Liver (tissue), 3 donors: ENCODE measurements at regions not wholly inside any gene's neighbourhood (a gene's known extent, or its start where the extent isn't known, plus 50 kb on each side); places are given as distances from the start of the nearest gene placed in this dataset.

Experiments used
- EGR1 ChIP-seq, 2 donors: IDR thresholded peaks; 2 replicates each; pipeline ENCODE4 v1.6.1; 2016 to 2018; ENCODE audit warnings: antibody characterized with exemption in 2 of 2, low read depth in 2 of 2
- FOXA1 ChIP-seq: IDR thresholded peaks from 2 replicates; pipeline ENCODE4 v1.6.1; 2016; ENCODE audit warnings: antibody characterized with exemption
- GABPA ChIP-seq, 2 donors: IDR thresholded peaks in 1 of 2; conservative IDR thresholded peaks in 1 of 2; 2 replicates each; pipeline ENCODE4 v1.6.1; 2016; ENCODE audit warnings: antibody characterized with exemption in 2 of 2, mild to moderate bottlenecking in 1 of 2, moderate library complexity in 1 of 2
- HNF4A ChIP-seq, 2 donors: conservative IDR thresholded peaks; 2 replicates each; pipeline ENCODE4 v1.6.1; 2016; ENCODE audit warnings: antibody characterized with exemption in 2 of 2, mild to moderate bottlenecking in 2 of 2
- JUND ChIP-seq, 2 donors: IDR thresholded peaks; 2 replicates each; pipeline ENCODE4 v1.6.1; 2016; ENCODE audit warnings: antibody characterized with exemption in 2 of 2
- RAD21 ChIP-seq, 2 donors: IDR thresholded peaks; 2 replicates each; pipeline ENCODE4 v1.6.1; 2016; ENCODE audit warnings: antibody characterized with exemption in 2 of 2, mild to moderate bottlenecking in 2 of 2
- RXRA ChIP-seq, 2 donors: IDR thresholded peaks; 2 replicates each; pipeline ENCODE4 v1.6.1; 2017 to 2018; ENCODE audit warnings: antibody characterized with exemption in 2 of 2, mild to moderate bottlenecking in 1 of 2
- TAF1 ChIP-seq: conservative IDR thresholded peaks from 2 replicates; pipeline ENCODE4 v1.6.1; 2016; ENCODE audit warnings: antibody characterized with exemption, mild to moderate bottlenecking
- YY1 ChIP-seq: IDR thresholded peaks from 2 replicates; pipeline ENCODE4 v1.6.1; 2016; ENCODE audit warnings: antibody characterized with exemption, mild to moderate bottlenecking
- TF ChIP-seq, protein P1 (sequence below): fragments of 150-350 bp; IDR thresholded peaks from 2 replicates; pipeline ENCODE4 v1.5.1; 2017; ENCODE audit warnings: improper control_type of control experiment, low read depth, low read length; ENCODE audit not compliant: missing input control
- TF ChIP-seq, protein P2 (sequence below): IDR thresholded peaks from 2 replicates; pipeline ENCODE4 v1.6.1; 2016; ENCODE audit warnings: antibody characterized with exemption
- TF ChIP-seq, protein P3 (sequence below): IDR thresholded peaks from 2 replicates; pipeline ENCODE4 v1.6.1; 2016; ENCODE audit warnings: antibody characterized with exemption
- TF ChIP-seq, protein P4 (sequence below): IDR thresholded peaks from 2 replicates; pipeline ENCODE4 v1.6.1; 2016; ENCODE audit warnings: antibody characterized with exemption, mild to moderate bottlenecking
- TF ChIP-seq, protein P5 (sequence below): IDR thresholded peaks from 2 replicates; pipeline ENCODE4 v1.6.1; 2016; ENCODE audit warnings: antibody characterized with exemption
- donor health status: healthy.
- donor health status: healthy.

DNA sequence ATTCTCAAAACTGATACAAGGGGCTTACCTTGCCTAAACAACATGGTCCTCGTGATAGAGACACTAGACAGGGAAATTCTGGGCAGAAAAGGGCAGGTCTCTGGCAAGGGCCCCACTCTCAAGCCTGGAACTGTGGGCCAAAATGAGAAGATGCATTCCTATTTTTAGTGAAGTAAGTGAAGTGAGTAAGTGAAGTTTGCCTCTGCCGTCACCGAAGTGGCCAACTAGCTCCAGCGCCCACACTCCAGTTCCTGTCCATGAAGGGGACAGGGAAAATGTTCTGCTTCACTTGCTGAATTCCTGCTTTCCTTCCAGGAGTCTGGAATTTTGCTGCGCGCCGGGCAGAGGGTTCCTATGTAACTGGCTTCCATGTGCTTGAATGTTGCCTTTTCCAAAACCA lies 1035.6 kb upstream of the TMEM132C start:
- TF ChIP-seq, protein P1, sequence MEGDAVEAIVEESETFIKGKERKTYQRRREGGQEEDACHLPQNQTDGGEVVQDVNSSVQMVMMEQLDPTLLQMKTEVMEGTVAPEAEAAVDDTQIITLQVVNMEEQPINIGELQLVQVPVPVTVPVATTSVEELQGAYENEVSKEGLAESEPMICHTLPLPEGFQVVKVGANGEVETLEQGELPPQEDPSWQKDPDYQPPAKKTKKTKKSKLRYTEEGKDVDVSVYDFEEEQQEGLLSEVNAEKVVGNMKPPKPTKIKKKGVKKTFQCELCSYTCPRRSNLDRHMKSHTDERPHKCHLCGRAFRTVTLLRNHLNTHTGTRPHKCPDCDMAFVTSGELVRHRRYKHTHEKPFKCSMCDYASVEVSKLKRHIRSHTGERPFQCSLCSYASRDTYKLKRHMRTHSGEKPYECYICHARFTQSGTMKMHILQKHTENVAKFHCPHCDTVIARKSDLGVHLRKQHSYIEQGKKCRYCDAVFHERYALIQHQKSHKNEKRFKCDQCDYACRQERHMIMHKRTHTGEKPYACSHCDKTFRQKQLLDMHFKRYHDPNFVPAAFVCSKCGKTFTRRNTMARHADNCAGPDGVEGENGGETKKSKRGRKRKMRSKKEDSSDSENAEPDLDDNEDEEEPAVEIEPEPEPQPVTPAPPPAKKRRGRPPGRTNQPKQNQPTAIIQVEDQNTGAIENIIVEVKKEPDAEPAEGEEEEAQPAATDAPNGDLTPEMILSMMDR, result no peak
- TF ChIP-seq JUND (IDR thresholded peaks at IDR 0.05) (no peak), YY1 (no peak), TAF1 (no peak), EGR1 (IDR thresholded peaks at IDR 0.05; ENCODE audit: low read depth in 2 of 2) (no peak), RAD21 (IDR thresholded peaks at IDR 0.05) (no peak), FOXA1 (no peak), RXRA (IDR thresholded peaks at IDR 0.05) (no peak), HNF4A (conservative IDR thresholded peaks at IDR 0.05) (no peak), GABPA (IDR thresholded peaks at IDR 0.05 in 1 of 2, conservative IDR thresholded peaks at IDR 0.05 in 1 of 2) (no peak)
- TF ChIP-seq, protein P2, sequence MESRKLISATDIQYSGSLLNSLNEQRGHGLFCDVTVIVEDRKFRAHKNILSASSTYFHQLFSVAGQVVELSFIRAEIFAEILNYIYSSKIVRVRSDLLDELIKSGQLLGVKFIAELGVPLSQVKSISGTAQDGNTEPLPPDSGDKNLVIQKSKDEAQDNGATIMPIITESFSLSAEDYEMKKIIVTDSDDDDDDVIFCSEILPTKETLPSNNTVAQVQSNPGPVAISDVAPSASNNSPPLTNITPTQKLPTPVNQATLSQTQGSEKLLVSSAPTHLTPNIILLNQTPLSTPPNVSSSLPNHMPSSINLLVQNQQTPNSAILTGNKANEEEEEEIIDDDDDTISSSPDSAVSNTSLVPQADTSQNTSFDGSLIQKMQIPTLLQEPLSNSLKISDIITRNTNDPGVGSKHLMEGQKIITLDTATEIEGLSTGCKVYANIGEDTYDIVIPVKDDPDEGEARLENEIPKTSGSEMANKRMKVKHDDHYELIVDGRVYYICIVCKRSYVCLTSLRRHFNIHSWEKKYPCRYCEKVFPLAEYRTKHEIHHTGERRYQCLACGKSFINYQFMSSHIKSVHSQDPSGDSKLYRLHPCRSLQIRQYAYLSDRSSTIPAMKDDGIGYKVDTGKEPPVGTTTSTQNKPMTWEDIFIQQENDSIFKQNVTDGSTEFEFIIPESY, result no peak
- TF ChIP-seq, protein P3, sequence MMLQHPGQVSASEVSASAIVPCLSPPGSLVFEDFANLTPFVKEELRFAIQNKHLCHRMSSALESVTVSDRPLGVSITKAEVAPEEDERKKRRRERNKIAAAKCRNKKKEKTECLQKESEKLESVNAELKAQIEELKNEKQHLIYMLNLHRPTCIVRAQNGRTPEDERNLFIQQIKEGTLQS, result no peak
- TF ChIP-seq, protein P4, sequence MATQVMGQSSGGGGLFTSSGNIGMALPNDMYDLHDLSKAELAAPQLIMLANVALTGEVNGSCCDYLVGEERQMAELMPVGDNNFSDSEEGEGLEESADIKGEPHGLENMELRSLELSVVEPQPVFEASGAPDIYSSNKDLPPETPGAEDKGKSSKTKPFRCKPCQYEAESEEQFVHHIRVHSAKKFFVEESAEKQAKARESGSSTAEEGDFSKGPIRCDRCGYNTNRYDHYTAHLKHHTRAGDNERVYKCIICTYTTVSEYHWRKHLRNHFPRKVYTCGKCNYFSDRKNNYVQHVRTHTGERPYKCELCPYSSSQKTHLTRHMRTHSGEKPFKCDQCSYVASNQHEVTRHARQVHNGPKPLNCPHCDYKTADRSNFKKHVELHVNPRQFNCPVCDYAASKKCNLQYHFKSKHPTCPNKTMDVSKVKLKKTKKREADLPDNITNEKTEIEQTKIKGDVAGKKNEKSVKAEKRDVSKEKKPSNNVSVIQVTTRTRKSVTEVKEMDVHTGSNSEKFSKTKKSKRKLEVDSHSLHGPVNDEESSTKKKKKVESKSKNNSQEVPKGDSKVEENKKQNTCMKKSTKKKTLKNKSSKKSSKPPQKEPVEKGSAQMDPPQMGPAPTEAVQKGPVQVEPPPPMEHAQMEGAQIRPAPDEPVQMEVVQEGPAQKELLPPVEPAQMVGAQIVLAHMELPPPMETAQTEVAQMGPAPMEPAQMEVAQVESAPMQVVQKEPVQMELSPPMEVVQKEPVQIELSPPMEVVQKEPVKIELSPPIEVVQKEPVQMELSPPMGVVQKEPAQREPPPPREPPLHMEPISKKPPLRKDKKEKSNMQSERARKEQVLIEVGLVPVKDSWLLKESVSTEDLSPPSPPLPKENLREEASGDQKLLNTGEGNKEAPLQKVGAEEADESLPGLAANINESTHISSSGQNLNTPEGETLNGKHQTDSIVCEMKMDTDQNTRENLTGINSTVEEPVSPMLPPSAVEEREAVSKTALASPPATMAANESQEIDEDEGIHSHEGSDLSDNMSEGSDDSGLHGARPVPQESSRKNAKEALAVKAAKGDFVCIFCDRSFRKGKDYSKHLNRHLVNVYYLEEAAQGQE, result no peak
- TF ChIP-seq, protein P5, sequence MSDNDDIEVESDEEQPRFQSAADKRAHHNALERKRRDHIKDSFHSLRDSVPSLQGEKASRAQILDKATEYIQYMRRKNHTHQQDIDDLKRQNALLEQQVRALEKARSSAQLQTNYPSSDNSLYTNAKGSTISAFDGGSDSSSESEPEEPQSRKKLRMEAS, result no peak
